GM18861 (cell line): ENCODE measurements at regions not wholly inside any gene's neighbourhood (a gene's known extent, or its start where the extent isn't known, plus 50 kb on each side); places are given as distances from the start of the nearest gene placed in this dataset.

Experiments used
- ATAC-seq: cut with Tn5 transposase; IDR thresholded peaks from one replicate; pipeline ENCODE4 v1.9.1; 2021; ENCODE audit not compliant: unreplicated experiment

- no peak for ATAC-seq
Measured at GRCh38 chr5:143761663-143762062, 50.3 kb upstream of the HMHB1 start.

DNA sequence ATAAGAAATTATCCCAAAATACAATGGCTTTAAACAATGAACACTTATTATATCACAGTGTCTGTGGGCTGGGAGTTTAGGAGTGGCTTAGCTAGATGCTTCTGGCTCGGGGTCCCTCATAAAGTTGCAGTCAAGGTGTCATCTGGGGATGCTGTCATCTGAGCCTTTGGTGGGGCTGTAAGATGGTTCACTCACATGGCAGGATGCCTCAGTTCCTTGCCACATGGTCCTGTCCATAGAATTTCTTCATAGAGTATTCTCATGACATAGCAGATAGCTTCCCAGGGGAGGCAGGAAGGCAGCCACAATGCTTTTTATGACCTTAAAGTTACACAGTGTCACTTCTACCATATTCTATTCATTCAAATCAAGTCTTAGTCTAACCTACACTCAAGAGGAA lies 51.2 kb upstream of the HMHB1 start:
- ATAC-seq, result no peak

DNA sequence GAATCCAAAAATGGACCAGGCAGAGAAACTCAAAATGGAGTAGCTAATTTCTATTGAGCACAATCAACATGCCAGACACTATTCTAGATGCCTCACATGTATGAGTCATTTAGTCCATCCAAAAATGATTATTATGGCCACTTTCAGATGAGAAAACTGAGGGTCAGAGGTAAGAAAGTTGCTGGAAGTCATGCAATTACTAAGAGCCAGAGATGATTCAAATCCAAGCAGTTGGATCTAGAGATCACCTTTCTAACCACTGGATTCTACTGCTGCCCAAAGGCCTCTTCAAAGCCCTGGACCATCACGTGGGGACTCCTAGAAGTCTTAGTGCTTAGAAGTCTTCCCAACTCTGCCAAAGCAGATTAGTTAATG lies 51.8 kb upstream of the HMHB1 start:
- peak; percentile 62 for ATAC-seq

DNA sequence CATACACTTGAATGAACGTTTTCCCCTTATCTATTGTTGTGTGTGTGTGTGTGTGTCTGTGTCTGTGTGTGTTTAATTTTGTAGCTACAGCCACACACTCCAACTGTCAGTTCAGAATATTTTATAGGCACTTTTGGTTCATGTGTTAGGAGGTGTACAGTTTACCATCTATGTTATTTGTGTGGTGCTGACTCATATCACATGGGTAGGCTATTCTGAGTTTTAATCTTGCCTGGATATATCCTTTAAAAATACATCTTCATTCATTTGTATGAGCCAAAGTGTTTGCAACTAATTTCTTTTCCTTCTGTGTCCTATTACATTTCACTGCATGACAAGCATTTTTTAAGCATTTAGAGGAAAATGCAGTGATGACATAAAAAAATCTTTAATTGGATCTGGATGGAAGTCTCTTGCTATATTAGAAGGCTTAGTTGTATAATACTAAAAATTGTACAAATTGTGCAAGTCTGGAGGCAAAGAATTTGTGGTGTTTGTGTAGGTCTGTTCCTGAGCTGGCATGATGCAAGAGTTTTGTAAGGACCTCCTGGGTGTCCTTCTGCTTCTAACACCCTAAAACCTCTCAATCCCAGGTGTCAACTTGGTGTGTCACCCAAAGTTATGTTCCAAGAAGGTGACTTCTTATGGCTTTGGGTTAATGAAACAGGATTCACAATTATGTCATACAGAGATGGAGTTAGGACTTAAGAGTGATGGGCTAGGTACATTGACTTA lies 52.4 kb upstream of the HMHB1 start:
- no peak for ATAC-seq

DNA sequence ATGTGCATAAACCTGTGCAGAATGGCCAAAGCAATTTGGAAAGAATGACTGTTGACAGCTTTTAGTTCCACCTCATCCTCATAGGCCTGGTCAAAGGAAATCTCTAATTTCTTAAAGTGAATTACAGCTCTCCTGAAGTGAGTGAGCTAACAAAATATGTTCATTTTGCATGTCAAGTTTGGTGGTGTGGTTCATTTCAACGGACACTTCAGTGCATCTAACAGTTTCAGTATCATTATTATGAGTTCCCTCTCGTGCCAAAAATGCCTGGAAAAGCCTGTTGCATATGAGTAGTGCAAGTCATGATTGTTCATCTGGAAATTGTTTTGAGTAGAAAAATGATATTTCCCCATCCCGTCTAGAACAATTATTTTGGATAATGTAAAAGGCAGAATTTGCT lies 53.2 kb upstream of the HMHB1 start:
- peak; percentile 55 for ATAC-seq

DNA sequence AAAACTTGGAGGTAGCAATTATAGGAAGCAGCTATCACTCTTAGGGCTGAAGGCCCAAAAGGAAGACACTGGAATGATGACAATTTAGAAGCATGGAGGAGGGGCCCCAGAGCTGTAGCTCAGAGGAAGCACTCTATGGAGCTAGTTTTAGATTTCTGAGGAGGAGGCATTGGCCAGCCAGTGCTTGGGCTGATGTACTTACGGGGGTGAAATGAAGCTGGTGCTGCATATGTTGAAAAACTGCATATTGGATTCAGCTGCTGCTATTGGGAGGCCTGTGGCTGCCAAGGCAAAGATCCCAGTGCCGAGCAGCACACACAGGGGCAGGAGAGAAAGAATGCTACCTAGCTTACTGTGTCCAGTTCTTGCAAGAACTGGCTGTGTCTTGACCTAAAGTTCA lies 53.9 kb upstream of the HMHB1 start:
- no peak for ATAC-seq

DNA sequence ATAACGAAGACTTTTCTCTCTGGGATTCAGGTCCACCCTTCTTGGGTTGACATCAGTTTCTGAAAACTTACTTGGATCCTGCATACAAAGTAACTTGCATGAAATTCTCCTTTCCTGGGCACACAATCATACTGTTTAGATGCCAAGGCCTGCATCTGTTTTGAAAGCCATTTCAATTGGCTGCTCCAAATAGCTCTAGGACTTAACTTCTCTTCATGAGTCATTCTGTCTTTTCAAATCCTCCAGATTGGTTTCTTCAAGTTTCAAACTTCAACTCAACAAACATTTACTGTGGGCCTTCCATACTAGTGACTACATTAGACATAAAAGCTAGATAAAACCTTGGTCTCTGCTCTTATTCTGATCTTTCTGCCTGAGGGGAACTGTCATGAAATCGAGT lies 54.8 kb upstream of the HMHB1 start:
- ATAC-seq, result no peak

DNA sequence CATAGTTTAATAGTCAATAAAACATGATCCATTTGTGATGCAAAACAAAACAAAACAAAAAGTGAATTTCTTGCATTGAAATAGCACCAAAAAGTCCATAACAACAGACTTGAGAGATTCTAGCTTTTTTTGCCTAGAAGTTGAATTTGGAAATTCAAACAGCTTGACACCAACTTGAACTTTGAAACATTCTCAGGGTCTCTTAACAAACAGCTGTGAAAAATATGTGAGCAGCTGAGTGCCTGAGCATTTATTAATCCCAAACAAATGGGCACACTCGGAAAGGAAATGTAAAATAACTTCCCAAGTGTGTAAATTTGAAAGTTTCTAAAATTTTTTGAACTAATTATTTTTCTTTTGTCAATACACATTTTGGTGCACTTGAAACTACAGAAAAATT lies 56.0 kb upstream of the HMHB1 start:
- ATAC-seq, result no peak

DNA sequence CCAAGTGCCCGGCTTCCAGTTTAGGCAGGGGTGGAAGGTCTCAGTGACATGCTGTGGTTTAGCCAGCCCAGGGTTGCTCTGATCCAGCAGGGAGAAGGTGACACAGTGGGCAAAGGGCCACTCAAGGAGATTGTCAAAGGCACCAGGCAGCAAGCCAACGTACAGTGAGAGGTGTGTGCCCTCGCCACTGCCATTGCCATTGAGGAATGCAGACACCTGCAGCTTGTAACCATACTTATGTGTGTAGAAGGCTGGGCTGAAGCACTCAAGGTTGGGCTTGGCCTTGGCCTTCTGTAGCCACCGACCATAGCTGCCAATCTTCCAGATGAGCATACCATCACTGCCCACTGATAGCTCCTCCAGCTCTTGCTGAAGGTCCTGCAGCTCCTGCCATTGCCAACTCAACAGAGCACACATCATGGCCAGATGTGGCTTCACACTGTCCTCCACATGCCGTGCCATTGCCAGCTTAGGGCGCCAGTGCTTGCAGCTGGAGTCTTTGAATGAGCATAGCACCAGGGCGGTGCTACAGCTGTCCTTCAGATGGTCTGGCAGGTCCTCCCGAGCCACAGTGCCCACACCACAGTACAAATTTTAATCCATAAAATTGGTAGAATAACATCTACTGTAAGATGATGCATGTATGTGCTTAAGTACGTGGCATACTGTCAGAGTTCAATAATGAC lies 59.7 kb upstream of the HMHB1 start:
- no peak for ATAC-seq

DNA sequence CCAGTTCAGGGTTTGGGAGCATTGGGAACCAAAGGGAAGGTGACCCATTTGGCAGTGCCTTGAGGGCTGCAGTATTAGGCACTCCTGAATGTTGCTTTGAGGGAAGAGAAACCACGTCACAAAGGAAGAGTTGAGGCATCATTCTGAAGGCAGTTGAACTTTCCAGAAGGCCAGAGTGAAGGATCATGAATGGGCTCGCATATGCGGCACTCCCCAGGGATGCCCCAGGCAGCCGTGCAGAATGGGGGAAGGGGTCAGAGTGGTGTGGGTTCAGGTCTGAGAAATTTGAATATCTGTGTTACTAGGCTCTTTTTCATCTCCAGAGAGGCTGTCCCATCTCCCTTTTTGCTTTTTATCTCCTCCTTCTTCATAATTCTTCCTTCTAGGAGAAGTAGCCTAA lies 60.6 kb upstream of the HMHB1 start:
- ATAC-seq, result no peak

- no peak for ATAC-seq
Measured at GRCh38 chr5:143749581-143750205, 62.3 kb upstream of the HMHB1 start.

DNA sequence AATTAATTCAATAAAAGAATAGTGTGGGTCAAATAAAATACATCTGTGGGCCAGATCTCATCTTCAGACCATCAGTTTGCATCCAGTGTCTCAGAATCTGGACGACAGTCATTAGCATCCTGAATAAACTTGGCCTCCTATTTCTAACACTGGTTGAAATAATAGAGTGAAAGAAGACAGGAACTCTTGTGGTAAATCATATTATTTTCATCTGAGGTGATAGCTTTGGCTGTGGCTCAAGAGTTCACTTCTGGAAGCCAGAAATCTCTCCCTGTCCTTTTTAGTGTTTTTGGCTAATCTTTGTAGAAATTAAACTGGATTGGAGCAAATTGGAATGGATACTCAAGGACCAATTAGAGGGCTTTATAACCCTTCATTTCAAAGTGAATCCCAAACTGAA lies 63.4 kb upstream of the HMHB1 start:
- no peak for ATAC-seq

DNA sequence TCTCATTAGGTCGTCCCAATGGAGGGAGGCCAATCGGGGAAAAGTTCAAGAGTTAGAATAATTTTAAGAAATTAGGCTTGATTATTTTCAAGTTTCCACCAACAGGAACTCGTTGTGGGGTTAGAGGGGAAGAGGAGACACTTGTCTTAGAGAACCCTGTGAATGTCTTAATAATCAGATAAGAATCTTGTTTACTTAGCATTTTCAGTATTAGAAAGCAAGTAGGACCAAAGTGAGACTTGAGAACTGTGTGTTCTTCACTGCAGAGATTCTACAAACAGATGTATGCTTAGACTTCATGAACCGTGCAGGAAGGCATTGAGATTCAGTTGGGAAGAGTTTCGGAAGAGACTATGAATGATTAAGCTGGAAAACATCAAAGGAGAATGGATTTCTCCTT lies 69.0 kb upstream of the HMHB1 start:
- ATAC-seq, result no peak

DNA sequence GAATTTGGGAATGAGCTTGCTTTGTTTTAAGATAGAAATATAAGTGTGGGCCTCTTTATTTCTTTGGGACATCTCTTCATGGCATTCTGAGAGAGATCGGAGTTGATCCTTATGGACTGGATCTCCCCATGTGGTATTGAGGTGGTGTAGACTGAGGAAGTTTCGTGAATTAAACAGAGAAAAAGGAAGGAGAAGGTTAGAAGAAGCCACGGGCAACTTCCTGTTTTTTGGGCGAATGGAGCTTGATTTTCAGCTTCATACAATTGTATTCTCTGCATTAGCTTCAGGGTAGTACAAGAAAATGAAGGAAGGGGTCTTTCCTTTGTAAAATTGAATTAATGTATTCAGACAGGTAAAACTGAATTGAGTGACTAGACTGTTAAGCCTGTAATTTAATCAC lies 70.5 kb upstream of the HMHB1 start:
- ATAC-seq, result no peak

- no peak for ATAC-seq
Measured at GRCh38 chr5:143740956-143741355, 71.0 kb upstream of the HMHB1 start.

GRCh38 chr5:143739746-143740145 lies 72.2 kb upstream of the HMHB1 start:
- no peak for ATAC-seq

- ATAC-seq, result peak; percentile 82
Measured at GRCh38 chr5:143738417-143739401, 73.3 kb upstream of the HMHB1 start.

- ATAC-seq, result no peak
Measured at GRCh38 chr5:143737062-143737461, 74.9 kb upstream of the HMHB1 start.

GRCh38 chr5:143734456-143734780 lies 77.5 kb upstream of the HMHB1 start:
- no peak for ATAC-seq

- no peak for ATAC-seq
Measured at GRCh38 chr5:143733665-143734455, 78.1 kb upstream of the HMHB1 start.

DNA sequence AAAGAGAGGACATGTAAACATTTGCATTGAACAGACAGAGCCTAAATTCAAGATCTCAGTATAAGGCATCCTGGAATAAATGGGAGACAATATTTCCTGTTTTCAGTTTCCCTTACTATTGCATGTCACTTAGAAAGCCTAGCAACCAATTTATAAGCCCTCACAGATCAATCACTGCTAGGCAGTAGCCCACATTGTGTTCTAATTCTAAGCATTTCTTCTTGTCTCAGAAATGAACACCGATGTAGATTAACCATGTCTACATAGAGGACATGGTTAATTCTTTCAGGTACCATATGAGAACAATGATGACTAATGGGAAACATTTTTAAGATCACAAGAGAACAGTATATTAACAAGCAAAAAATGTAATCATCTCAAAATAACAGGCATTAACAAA lies 79.6 kb upstream of the HMHB1 start:
- no peak for ATAC-seq
